Left lung (tissue), 4 donors: ENCODE measurements at regions not wholly inside any gene's neighbourhood (a gene's known extent, or its start where the extent isn't known, plus 50 kb on each side); places are given as distances from the start of the nearest gene placed in this dataset.

Experiments
- ATAC-seq: fragments of 200-7000 bp; cut with Tn5 transposase; one replicate; pipeline ENCODE4 v1.9.1; 2020; ENCODE audit warnings: moderate library complexity
- DNase-seq, 4 donors: peaks; one replicate each; pipeline ENCODE4 v3.0.0-alpha.2; 2013 to 2020
- H3K27ac ChIP-seq, 2 donors: fragments of 200-600 bp; sonication (generic) in 1 of 2; one replicate each; pipeline versions ENCODE4 v1.5.0 to v1.8.0; 2020 to 2021
- H3K27me3 ChIP-seq, 2 donors: fragments of 200-600 bp; sonication (generic) in 1 of 2; one replicate each; pipeline versions ENCODE4 v1.5.0 to v1.8.0; 2020 to 2021
- H3K36me3 ChIP-seq, 2 donors: fragments of 200-600 bp; sonication (generic) in 1 of 2; one replicate each; pipeline versions ENCODE4 v1.5.0 to v1.8.0; 2020 to 2021
- H3K4me1 ChIP-seq, 2 donors: fragments of 200-600 bp; one replicate each; pipeline ENCODE4 v1.8.0; 2021
- H3K4me3 ChIP-seq, 2 donors: fragments of 200-600 bp; sonication (generic) in 1 of 2; one replicate each; pipeline versions ENCODE4 v1.5.0 to v1.8.0; 2020 to 2021; ENCODE audit warnings: mild to moderate bottlenecking in 1 of 2
- H3K9me3 ChIP-seq, 2 donors: fragments of 200-600 bp; sonication (generic) in 1 of 2; one replicate each; pipeline versions ENCODE4 v1.5.0 to v1.8.0; 2020 to 2021
- intact Hi-C, 2 donors: fragments of 100-400 bp; cut with DNase I; formaldehyde crosslinking; loops; one replicate each; pipeline versions ENCODE4 v1.11.2 to v1.14.2; 2022
- TF ChIP-seq, protein P1 (sequence below), 2 donors: fragments of 200-600 bp; sonication (generic) in 1 of 2; IDR thresholded peaks; one replicate each; pipeline versions ENCODE4 v1.5.0 to v1.8.0; 2021; ENCODE audit warnings: antibody characterized with exemption in 2 of 2
- donor health status: DM: no; HTN: yes; CAD: no.
- donor health status: DM: no; HTN: no; CAD: no.

DNA sequence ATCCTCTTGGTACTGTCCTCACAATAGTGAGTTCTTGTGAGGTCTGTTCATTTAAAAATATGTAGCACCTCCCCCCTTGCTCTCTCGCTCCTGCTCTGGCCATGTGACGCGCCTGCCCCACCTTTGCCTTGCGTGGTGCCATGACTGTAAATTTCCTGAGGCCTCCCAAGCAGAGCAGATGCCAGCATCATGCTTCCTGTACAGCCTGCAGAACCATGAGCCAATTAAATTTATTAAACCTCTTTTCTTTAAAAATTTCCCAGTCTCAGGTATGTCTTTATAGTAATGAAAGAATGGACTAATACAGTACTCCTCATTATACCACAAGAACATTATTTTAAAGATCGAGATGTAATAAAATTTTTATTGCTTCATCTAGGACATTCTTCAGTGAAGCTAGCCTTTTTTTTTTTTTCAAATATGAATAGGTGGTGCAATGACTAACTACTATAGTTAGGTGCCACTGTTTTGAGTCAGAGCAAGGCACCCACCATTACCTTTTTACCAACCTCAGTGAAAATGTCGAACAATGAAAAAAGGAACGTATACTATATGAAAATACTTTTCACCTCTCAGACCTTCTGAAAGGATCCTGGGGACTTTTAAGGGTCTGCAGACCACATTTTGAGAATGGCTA, 191.1 kb upstream of the SGK1 start:
- no peaks in the 10 kb centered on the region for H3K36me3 ChIP-seq
- ATAC-seq (no peak), DNase-seq (no peak)
- no peak overlapping the region for H3K4me3 ChIP-seq
- H3K27me3 ChIP-seq: no peaks in the 10 kb centered on the region
- intact Hi-C loops: no loop called here
- H3K9me3 ChIP-seq: no peaks in the 10 kb centered on the region
- no peak overlapping the region for H3K27ac ChIP-seq
- TF ChIP-seq, protein P1, sequence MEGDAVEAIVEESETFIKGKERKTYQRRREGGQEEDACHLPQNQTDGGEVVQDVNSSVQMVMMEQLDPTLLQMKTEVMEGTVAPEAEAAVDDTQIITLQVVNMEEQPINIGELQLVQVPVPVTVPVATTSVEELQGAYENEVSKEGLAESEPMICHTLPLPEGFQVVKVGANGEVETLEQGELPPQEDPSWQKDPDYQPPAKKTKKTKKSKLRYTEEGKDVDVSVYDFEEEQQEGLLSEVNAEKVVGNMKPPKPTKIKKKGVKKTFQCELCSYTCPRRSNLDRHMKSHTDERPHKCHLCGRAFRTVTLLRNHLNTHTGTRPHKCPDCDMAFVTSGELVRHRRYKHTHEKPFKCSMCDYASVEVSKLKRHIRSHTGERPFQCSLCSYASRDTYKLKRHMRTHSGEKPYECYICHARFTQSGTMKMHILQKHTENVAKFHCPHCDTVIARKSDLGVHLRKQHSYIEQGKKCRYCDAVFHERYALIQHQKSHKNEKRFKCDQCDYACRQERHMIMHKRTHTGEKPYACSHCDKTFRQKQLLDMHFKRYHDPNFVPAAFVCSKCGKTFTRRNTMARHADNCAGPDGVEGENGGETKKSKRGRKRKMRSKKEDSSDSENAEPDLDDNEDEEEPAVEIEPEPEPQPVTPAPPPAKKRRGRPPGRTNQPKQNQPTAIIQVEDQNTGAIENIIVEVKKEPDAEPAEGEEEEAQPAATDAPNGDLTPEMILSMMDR (IDR thresholded peaks at IDR 0.05): no peak
- peaks cover 0 to 20% of the 10 kb centered on the region in 2 donors for H3K4me1 ChIP-seq

DNA sequence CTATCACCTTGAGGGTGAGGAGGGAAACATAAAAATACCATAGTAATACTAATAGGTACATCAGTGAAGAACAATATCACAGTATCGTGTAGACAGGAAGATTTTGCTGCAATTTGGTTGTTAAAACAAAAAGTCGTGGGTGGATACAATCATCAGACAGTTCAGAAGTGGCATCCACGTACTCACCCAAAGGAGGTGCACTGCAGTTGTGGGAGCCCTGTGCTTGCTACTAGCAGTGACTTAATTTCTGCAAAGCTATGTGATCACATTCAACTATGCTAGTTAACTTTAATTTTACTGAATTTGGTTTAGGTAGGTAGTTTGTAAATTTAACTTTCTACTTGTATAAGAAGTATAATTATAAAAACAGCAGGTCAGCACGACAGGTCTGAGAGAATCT, 188.2 kb upstream of the SGK1 start:
- H3K4me1 ChIP-seq: peaks cover 0 to 9% of the 10 kb centered on the region in 2 donors
- TF ChIP-seq, protein P1 (IDR thresholded peaks at IDR 0.05): no peak
- no peak overlapping the region for H3K27ac ChIP-seq
- no peaks in the 10 kb centered on the region for H3K9me3 ChIP-seq
- H3K27me3 ChIP-seq: no peaks in the 10 kb centered on the region
- H3K4me3 ChIP-seq: no peak overlapping the region
- DNase-seq (no peak), ATAC-seq (no peak)
- intact Hi-C loops: no loop called here
- no peaks in the 10 kb centered on the region for H3K36me3 ChIP-seq

DNA sequence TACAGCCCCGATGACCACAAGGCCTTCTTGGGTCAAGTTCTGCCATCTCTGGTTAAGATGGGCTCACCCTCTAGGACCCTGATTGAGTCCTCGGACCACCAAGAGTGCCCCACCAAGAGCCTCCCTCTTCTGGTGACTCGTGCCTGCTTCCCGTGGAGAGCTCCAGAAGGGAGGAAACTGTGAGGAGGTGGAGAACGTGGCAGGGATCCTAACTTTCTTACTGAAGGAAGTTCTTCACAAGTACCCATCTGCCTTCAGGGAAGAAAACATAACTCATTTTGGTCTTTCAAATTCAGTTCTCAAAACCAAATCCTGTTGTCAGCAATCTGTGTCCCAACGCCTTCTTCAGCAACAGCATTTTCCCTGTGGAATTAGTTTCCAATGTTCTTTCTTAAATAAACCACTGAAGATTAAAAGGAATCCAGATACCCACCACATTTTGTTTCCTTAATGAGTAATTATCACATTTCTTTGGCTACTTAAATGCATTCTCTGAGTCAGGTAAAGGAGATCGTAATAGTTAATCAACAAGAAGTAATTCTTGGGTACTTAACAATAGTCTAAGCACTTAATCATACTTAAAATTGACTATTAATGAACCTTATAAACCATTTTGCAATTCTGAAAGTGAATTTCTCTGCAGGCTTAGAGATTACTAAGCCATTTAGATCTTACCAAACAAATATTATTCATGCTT, 185.8 kb upstream of the SGK1 start:
- ATAC-seq (no peak), DNase-seq (no peak)
- Histone ChIP-seq H3K4me3 (no peak overlapping the region), H3K4me1 (no peaks in the 10 kb centered on the region), H3K36me3 (no peaks in the 10 kb centered on the region), H3K27ac (no peak overlapping the region), H3K27me3 (no peaks in the 10 kb centered on the region), H3K9me3 (no peaks in the 10 kb centered on the region)
- TF ChIP-seq, protein P1 (IDR thresholded peaks at IDR 0.05): no peak
- intact Hi-C loops: no loop called here

DNA sequence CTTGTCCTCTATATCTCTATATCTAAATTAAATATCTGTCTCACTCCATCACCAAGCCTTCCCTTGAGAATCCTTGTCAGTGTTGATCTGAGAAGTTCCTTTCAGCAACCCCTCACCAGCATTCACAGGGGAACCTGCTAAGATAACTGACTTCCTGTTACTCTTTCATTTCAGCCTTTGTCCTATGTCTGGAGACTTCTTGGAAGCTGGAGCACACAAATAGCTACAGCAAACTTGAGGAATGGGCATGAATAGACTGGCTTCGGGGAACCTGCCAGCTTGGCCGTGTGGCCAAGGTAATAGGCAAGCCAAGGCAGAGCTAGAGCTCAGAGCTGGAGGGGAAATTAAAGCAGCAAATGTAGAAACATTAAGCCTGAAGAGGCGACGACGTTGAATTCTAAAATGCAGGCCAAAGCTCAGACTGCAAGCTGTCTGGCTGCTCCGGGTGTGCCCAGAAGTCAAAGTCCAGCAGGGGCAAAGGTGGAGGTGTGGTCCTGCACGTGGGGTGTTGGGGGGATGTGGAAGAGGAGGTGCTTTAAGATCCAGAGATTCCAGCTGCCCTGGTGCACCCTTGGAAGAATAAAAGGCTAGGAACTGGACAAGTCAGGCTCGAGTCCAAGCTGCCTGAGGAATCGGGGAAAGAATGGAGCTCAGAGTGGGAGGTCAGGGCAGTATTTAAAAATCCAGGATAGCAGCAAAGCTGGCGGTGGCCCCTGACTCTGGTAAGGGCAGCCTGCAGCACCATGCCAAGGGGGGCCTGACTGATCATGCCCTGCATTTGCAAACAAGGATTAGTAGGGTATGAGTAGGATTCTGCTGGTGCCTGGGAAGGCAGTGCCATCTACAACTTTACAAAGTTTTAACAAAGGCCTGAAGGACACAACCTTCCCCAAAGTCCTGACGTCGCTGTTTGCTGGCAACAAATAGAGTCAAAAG, 185.0 kb upstream of the SGK1 start:
- Histone ChIP-seq H3K4me3 (no peak overlapping the region), H3K27ac (no peak overlapping the region), H3K27me3 (no peaks in the 10 kb centered on the region), H3K9me3 (no peaks in the 10 kb centered on the region), H3K4me1 (no peaks in the 10 kb centered on the region), H3K36me3 (no peaks in the 10 kb centered on the region)
- ATAC-seq: no peak
- no peak for DNase-seq
- intact Hi-C loops: no loop called here
- TF ChIP-seq, protein P1 (IDR thresholded peaks at IDR 0.05): no peak

GRCh38 chr6:134495890-134496248, 178.0 kb upstream of the SGK1 start:
- no peak overlapping the region for H3K27ac ChIP-seq
- no peak for DNase-seq

More at GRCh38 chr6:134495890-134496248, 178.0 kb upstream of the SGK1 start:
- TF ChIP-seq, protein P1 (IDR thresholded peaks at IDR 0.05): no peak
- intact Hi-C loops: no loop called here
- Histone ChIP-seq H3K9me3 (no peaks in the 10 kb centered on the region), H3K27me3 (no peaks in the 10 kb centered on the region), H3K4me3 (no peak overlapping the region), H3K4me1 (no peaks in the 10 kb centered on the region), H3K36me3 (no peaks in the 10 kb centered on the region)
- peak; percentile 58 for ATAC-seq
